Parathyroid adenoma (tissue), 2 donors: ENCODE measurements at regions not wholly inside any gene's neighbourhood (a gene's known extent, or its start where the extent isn't known, plus 50 kb on each side); places are given as distances from the start of the nearest gene placed in this dataset.
"Not testable (repeated sequence)": the region's sequence is repeated elsewhere in the genome, so short reads cannot be mapped to it uniquely, and the experiment has no call there.

Experiments used
- H2AFZ ChIP-seq: fragments of 300-600 bp; sonication (generic); one replicate; pipeline ENCODE4 v1.7.0; 2017; ENCODE audit warnings: antibody characterized with exemption, mild to moderate bottlenecking
- H3K27ac ChIP-seq: fragments of 300-600 bp; sonication (generic); one replicate; pipeline ENCODE4 v1.7.0; 2017
- H3K27me3 ChIP-seq: fragments of 300-600 bp; sonication (generic); one replicate; pipeline ENCODE4 v1.7.0; 2017; ENCODE audit warnings: low read length; ENCODE audit not compliant: control insufficient read depth, insufficient read depth
- H3K36me3 ChIP-seq: fragments of 300-600 bp; sonication (generic); one replicate; pipeline ENCODE4 v1.7.0; 2017; ENCODE audit warnings: low read length; ENCODE audit not compliant: control insufficient read depth, insufficient read depth
- H3K4me1 ChIP-seq: fragments of 300-600 bp; sonication (generic); one replicate; pipeline ENCODE4 v1.7.0; 2017; ENCODE audit warnings: control low read depth
- H3K4me2 ChIP-seq: fragments of 300-600 bp; sonication (generic); one replicate; pipeline ENCODE4 v1.7.0; 2017; ENCODE audit warnings: low read length
- H3K4me3 ChIP-seq: fragments of 300-600 bp; sonication (generic); one replicate; pipeline ENCODE4 v1.7.0; 2017; ENCODE audit warnings: low read depth, low read length
- H3K79me2 ChIP-seq: fragments of 300-600 bp; sonication (generic); one replicate; pipeline ENCODE4 v1.7.0; 2017; ENCODE audit warnings: control low read depth
- H3K9ac ChIP-seq: fragments of 300-600 bp; sonication (generic); one replicate; pipeline ENCODE4 v1.7.0; 2017; ENCODE audit warnings: mild to moderate bottlenecking
- H3K9me3 ChIP-seq: fragments of 300-600 bp; sonication (generic); one replicate; pipeline ENCODE4 v1.7.0; 2017; ENCODE audit warnings: low read length; ENCODE audit not compliant: control insufficient read depth
- CTCF ChIP-seq: fragments of 300-600 bp; sonication (generic); IDR thresholded peaks from one replicate; pipeline ENCODE4 v1.7.0; 2017; ENCODE audit warnings: antibody characterized with exemption, mild to moderate bottlenecking
- donor health status: primary hyperparathyroidism.

GRCh38 chr11:19419808-19420207 lies 179.1 kb upstream of the E2F8 start:
- H3K9me3 ChIP-seq = no peaks in the 10 kb centered on the region
- H3K36me3 ChIP-seq = no peaks in the 10 kb centered on the region
- H3K4me3 ChIP-seq = no peak overlapping the region
- no peak overlapping the region for H3K9ac ChIP-seq
- no peak overlapping the region for H3K27ac ChIP-seq
- TF ChIP-seq CTCF = no peak
- no peaks in the 10 kb centered on the region for H3K79me2 ChIP-seq
- H3K4me2 ChIP-seq = no peak overlapping the region
- H3K4me1 ChIP-seq = no peaks in the 10 kb centered on the region
- H2AFZ ChIP-seq = no peak overlapping the region
- no peaks in the 10 kb centered on the region for H3K27me3 ChIP-seq

- TF ChIP-seq CTCF = no peak
- H3K4me1 ChIP-seq = no peaks in the 10 kb centered on the region
- H3K36me3 ChIP-seq = no peaks in the 10 kb centered on the region
- H2AFZ ChIP-seq = no peak overlapping the region
- no peaks in the 10 kb centered on the region for H3K9me3 ChIP-seq
- no peak overlapping the region for H3K9ac ChIP-seq
- H3K4me3 ChIP-seq = no peak overlapping the region
- H3K27ac ChIP-seq = no peak overlapping the region
- H3K27me3 ChIP-seq = no peaks in the 10 kb centered on the region
- H3K79me2 ChIP-seq = no peaks in the 10 kb centered on the region
- no peak overlapping the region for H3K4me2 ChIP-seq
These were observed 178.4 kb upstream of the E2F8 start for GRCh38 chr11:19419021-19419750.

GRCh38 chr11:19418221-19418620 lies 177.5 kb upstream of the E2F8 start:
- no peaks in the 10 kb centered on the region for H3K4me1 ChIP-seq
- no peak overlapping the region for H3K9ac ChIP-seq
- H2AFZ ChIP-seq = no peak overlapping the region
- H3K4me3 ChIP-seq = no peak overlapping the region
- no peak overlapping the region for H3K4me2 ChIP-seq
- no peaks in the 10 kb centered on the region for H3K36me3 ChIP-seq
- no peak for TF ChIP-seq CTCF
- H3K27ac ChIP-seq = no peak overlapping the region
- no peaks in the 10 kb centered on the region for H3K9me3 ChIP-seq
- no peaks in the 10 kb centered on the region for H3K79me2 ChIP-seq
- no peaks in the 10 kb centered on the region for H3K27me3 ChIP-seq

GRCh38 chr11:19412070-19412469 lies 171.3 kb upstream of the E2F8 start:
- not testable (repeated sequence) for H3K27ac ChIP-seq, H3K4me3 ChIP-seq, H3K4me1 ChIP-seq, H3K9me3 ChIP-seq, H3K9ac ChIP-seq, H3K4me2 ChIP-seq, H3K27me3 ChIP-seq, H3K36me3 ChIP-seq, H2AFZ ChIP-seq, H3K79me2 ChIP-seq

GRCh38 chr11:19410032-19410431 lies 169.3 kb upstream of the E2F8 start:
- no peak for TF ChIP-seq CTCF
- Histone ChIP-seq H3K79me2 (no peaks in the 10 kb centered on the region), H3K27ac (no peak overlapping the region), H3K9me3 (no peaks in the 10 kb centered on the region), H3K27me3 (no peaks in the 10 kb centered on the region), H3K36me3 (no peaks in the 10 kb centered on the region), H3K9ac (no peak overlapping the region), H3K4me3 (no peak overlapping the region), H3K4me2 (no peak overlapping the region), H2AFZ (no peak overlapping the region), H3K4me1 (no peaks in the 10 kb centered on the region)
